CD14-positive monocyte (primary cell): ENCODE measurements at regions not wholly inside any gene's neighbourhood (a gene's known extent, or its start where the extent isn't known, plus 50 kb on each side); places are given as distances from the start of the nearest gene placed in this dataset.

Experiments used
- DNase-seq, 3 donors: peaks; one replicate each; pipeline ENCODE4 v3.0.0-alpha.2; 2011 to 2022
- H2AFZ ChIP-seq: 2 replicates; pipeline ENCODE4 v1.6.0; 2012; ENCODE audit warnings: mild to moderate bottlenecking, low read depth, low read length, inconsistent platforms; ENCODE audit not compliant: insufficient read depth, poor library complexity, severe bottlenecking
- H3K27ac ChIP-seq, 2 donors: 1 replicate in 1 of 2; 2 replicates in 1 of 2; pipeline ENCODE4 v1.5.1; 2012 to 2013; ENCODE audit warnings: low read length in 2 of 2, control low read depth in 1 of 2, inconsistent platforms in 1 of 2, low read depth in 1 of 2, mild to moderate bottlenecking in 1 of 2
- H3K27me3 ChIP-seq, 2 donors: one replicate each; pipeline versions ENCODE4 v1.6.0 to v1.6.1; 2011 to 2013; ENCODE audit warnings: low read length in 2 of 2; ENCODE audit not compliant: control insufficient read depth in 2 of 2, insufficient read depth in 2 of 2
- H3K36me3 ChIP-seq, 2 donors: replicated peaks in 1 of 2; 1 replicate in 1 of 2; 2 replicates in 1 of 2; pipeline versions ENCODE4 v1.5.1 to v1.6.1; 2012 to 2013; ENCODE audit warnings: low read length in 2 of 2, control low read depth in 1 of 2, inconsistent platforms in 1 of 2, mild to moderate bottlenecking in 1 of 2; ENCODE audit not compliant: insufficient read depth in 2 of 2, control insufficient read depth in 1 of 2
- H3K4me1 ChIP-seq, 2 donors: 1 replicate in 1 of 2; 2 replicates in 1 of 2; pipeline versions ENCODE4 v1.5.1 to v1.6.1; 2012 to 2013; ENCODE audit warnings: low read length in 2 of 2, control low read depth in 1 of 2, inconsistent platforms in 1 of 2, mild to moderate bottlenecking in 1 of 2, moderate library complexity in 1 of 2; ENCODE audit not compliant: insufficient read depth in 2 of 2, control insufficient read depth in 1 of 2
- H3K4me2 ChIP-seq: replicated peaks from 2 replicates; pipeline ENCODE3; 2012; ENCODE audit warnings: low read length, moderate library complexity, mild to moderate bottlenecking; ENCODE audit not compliant: poor library complexity, severe bottlenecking; ENCODE audit errors: extremely low read depth
- H3K4me3 ChIP-seq, 3 experiments: fragments of 200-600 bp in 1 of 3; sonication (generic) in 1 of 3; replicated peaks in 1 of 3; 1 replicate in 2 of 3; 2 replicates in 1 of 3; pipeline ENCODE4 v1.5.1; 2011 to 2013; ENCODE audit warnings: low read length in 3 of 3, mild to moderate bottlenecking in 3 of 3, control low read depth in 2 of 3, low read depth in 2 of 3, inconsistent platforms in 1 of 3, moderate library complexity in 1 of 3
- H3K79me2 ChIP-seq: 2 replicates; pipeline ENCODE4 v1.6.0; 2012; ENCODE audit warnings: mild to moderate bottlenecking, control low read depth, inconsistent platforms, low read length, moderate library complexity; ENCODE audit not compliant: insufficient read depth
- H3K9ac ChIP-seq: 2 replicates; pipeline ENCODE4 v1.6.0; 2017; ENCODE audit warnings: low read length, mild to moderate bottlenecking; ENCODE audit not compliant: insufficient read depth, poor library complexity, severe bottlenecking
- H3K9me3 ChIP-seq, 2 donors: replicated peaks in 1 of 2; 1 replicate in 1 of 2; 2 replicates in 1 of 2; pipeline versions ENCODE4 v1.5.1 to v1.6.1; 2012 to 2013; ENCODE audit warnings: low read length in 2 of 2, control low read depth in 1 of 2; ENCODE audit not compliant: control insufficient read depth in 1 of 2, insufficient read depth in 1 of 2
- H4K20me1 ChIP-seq: 2 replicates; pipeline ENCODE4 v1.6.0; 2012; ENCODE audit warnings: mild to moderate bottlenecking, low read length, control low read depth, moderate library complexity; ENCODE audit not compliant: insufficient read depth
- H3K27ac Mint-ChIP-seq, 7 donors: one replicate each; pipeline ENCODE4 v1.8.0; 2020; ENCODE audit warnings: mild to moderate bottlenecking in 7 of 7, mixed read lengths in 7 of 7, moderate library complexity in 6 of 7, inconsistent platforms in 2 of 7
- H3K27me3 Mint-ChIP-seq, 3 donors: one replicate each; pipeline ENCODE4 v1.8.0; 2021 to 2022; ENCODE audit warnings: low read depth in 3 of 3, mild to moderate bottlenecking in 3 of 3, mixed read lengths in 3 of 3, moderate library complexity in 3 of 3, inconsistent platforms in 1 of 3
- H3K36me3 Mint-ChIP-seq, 2 donors: one replicate each; pipeline ENCODE4 v1.8.0; 2020; ENCODE audit warnings: mixed read lengths in 2 of 2, inconsistent platforms in 1 of 2, mild to moderate bottlenecking in 1 of 2
- H3K4me1 Mint-ChIP-seq: one replicate; pipeline ENCODE4 v1.8.0; 2020; ENCODE audit warnings: mild to moderate bottlenecking, mixed read lengths
- H3K4me3 Mint-ChIP-seq, 2 donors: one replicate each; pipeline ENCODE4 v1.8.0; 2020; ENCODE audit warnings: mild to moderate bottlenecking in 2 of 2, mixed read lengths in 2 of 2, moderate library complexity in 1 of 2
- H3K9me3 Mint-ChIP-seq, 7 donors: one replicate each; pipeline ENCODE4 v1.8.0; 2020 to 2022; ENCODE audit warnings: mixed read lengths in 7 of 7, mild to moderate bottlenecking in 6 of 7, moderate library complexity in 6 of 7, inconsistent platforms in 2 of 7
- CTCF ChIP-seq: fragments of 200-600 bp; IDR thresholded peaks from one replicate; pipeline ENCODE4 v1.8.0; 2022; ENCODE audit warnings: antibody characterized with exemption, mild to moderate bottlenecking
- WGBS: methylation state at CpG from one replicate; pipeline ENCODE4 v1.1.5; 2013; ENCODE audit warnings: missing lambda C conversion rate; ENCODE audit not compliant: insufficient coverage; 5-methylcytosine and 5-hydroxymethylcytosine counted together
- intact Hi-C, 2 donors: fragments of 100-400 bp; cut with micrococcal nuclease; formaldehyde crosslinking; loops; one replicate each; pipeline versions ENCODE4 v1.15.0 to v1.15.1; 2023

- Histone ChIP-seq H3K4me3 (no peak overlapping the region), H3K9me3 (no peaks in the 10 kb centered on the region), H2AFZ (no peak overlapping the region), H3K79me2 (no peaks in the 10 kb centered on the region), H3K36me3 (no peaks in the 10 kb centered on the region), H3K4me1 (no peaks in the 10 kb centered on the region), H3K27me3 (peaks cover 10 to 31% of the 10 kb centered on the region in 2 donors), H3K9ac (no peak overlapping the region), H3K4me2 (no peak overlapping the region), H3K27ac (no peak overlapping the region), H4K20me1 (no peaks in the 10 kb centered on the region)
- peaks cover 32 to 55% (median 45%) of the 10 kb centered on the region in 3 donors for H3K27me3 Mint-ChIP-seq
- intact Hi-C loops: no loop called here
- 24% methylated on average over 4 of the region's 7 CpGs for WGBS
- H3K27ac Mint-ChIP-seq: no peak overlapping the region
- TF ChIP-seq CTCF: no peak
- peaks cover 7% of the 10 kb centered on the region for H3K4me1 Mint-ChIP-seq
- peaks cover 0 to 6% (median 2%) of the 10 kb centered on the region in 7 donors for H3K9me3 Mint-ChIP-seq
- peak overlapping the region in 1 of 2 donors; percentile 3 for H3K4me3 Mint-ChIP-seq
- no peaks in the 10 kb centered on the region for H3K36me3 Mint-ChIP-seq
- DNase-seq: no peak
Observed at GRCh38 chr3:13200946-13201345, 127.7 kb upstream of the IQSEC1 start.

- no peaks in the 10 kb centered on the region for H3K4me1 ChIP-seq
- H3K4me3 Mint-ChIP-seq: no peak overlapping the region
- H3K79me2 ChIP-seq: no peaks in the 10 kb centered on the region
- peaks cover 10 to 30% of the 10 kb centered on the region in 2 donors for H3K27me3 ChIP-seq
- H3K27ac Mint-ChIP-seq: no peak overlapping the region
- no peaks in the 10 kb centered on the region for H3K9me3 ChIP-seq
- DNase-seq: no peak
- no peaks in the 10 kb centered on the region for H3K36me3 ChIP-seq
- peaks cover 30 to 53% (median 42%) of the 10 kb centered on the region in 3 donors for H3K27me3 Mint-ChIP-seq
- peaks cover 9% of the 10 kb centered on the region for H3K4me1 Mint-ChIP-seq
- H3K9me3 Mint-ChIP-seq: peaks cover 0 to 7% (median 2%) of the 10 kb centered on the region in 7 donors
- no peaks in the 10 kb centered on the region for H3K36me3 Mint-ChIP-seq
- no peaks in the 10 kb centered on the region for H4K20me1 ChIP-seq
- no peak overlapping the region for H3K9ac ChIP-seq
- WGBS: 73% methylated on average over 8 of the region's 8 CpGs
- intact Hi-C loops: no loop called here
- H3K4me3 ChIP-seq: no peak overlapping the region
- no peak overlapping the region for H3K27ac ChIP-seq
- TF ChIP-seq CTCF: no peak
- H3K4me2 ChIP-seq: no peak overlapping the region
- no peak overlapping the region for H2AFZ ChIP-seq
Observed at GRCh38 chr3:13200465-13200864, 127.2 kb upstream of the IQSEC1 start.
